Right lobe of liver (tissue), 4 donors: ENCODE measurements at regions not wholly inside any gene's neighbourhood (a gene's known extent, or its start where the extent isn't known, plus 50 kb on each side); places are given as distances from the start of the nearest gene placed in this dataset.

Source experiments
- POLR2A ChIP-seq: fragments of 450-650 bp; IDR thresholded peaks from one replicate; pipeline ENCODE4 v1.6.1; 2017; ENCODE audit warnings: antibody characterized with exemption, mild to moderate bottlenecking
- TF ChIP-seq, protein P1 (sequence below), 4 donors: fragments of 200-600 bp in 3 of 4; fragments of 450-650 bp in 1 of 4; IDR thresholded peaks; one replicate each; pipeline versions ENCODE4 v1.5.1 to v1.8.0; 2016 to 2022; ENCODE audit warnings: antibody characterized with exemption in 4 of 4, mild to moderate bottlenecking in 2 of 4
- donor health status: DM: no; HTN: no; CAD: no.
- donor health status: DM: no; HTN: no; CAD: no.
- donor health status: DM: no; HTN: yes; CAD: no.

GRCh38 chr4:157840648-157841047 is 332.2 kb downstream of the GASK1B start:
- TF ChIP-seq, protein P1, sequence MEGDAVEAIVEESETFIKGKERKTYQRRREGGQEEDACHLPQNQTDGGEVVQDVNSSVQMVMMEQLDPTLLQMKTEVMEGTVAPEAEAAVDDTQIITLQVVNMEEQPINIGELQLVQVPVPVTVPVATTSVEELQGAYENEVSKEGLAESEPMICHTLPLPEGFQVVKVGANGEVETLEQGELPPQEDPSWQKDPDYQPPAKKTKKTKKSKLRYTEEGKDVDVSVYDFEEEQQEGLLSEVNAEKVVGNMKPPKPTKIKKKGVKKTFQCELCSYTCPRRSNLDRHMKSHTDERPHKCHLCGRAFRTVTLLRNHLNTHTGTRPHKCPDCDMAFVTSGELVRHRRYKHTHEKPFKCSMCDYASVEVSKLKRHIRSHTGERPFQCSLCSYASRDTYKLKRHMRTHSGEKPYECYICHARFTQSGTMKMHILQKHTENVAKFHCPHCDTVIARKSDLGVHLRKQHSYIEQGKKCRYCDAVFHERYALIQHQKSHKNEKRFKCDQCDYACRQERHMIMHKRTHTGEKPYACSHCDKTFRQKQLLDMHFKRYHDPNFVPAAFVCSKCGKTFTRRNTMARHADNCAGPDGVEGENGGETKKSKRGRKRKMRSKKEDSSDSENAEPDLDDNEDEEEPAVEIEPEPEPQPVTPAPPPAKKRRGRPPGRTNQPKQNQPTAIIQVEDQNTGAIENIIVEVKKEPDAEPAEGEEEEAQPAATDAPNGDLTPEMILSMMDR (IDR thresholded peaks at IDR 0.05): no peak
- no peak for TF ChIP-seq POLR2A
